HEK293T (cell line): ENCODE measurements at regions not wholly inside any gene's neighbourhood (a gene's known extent, or its start where the extent isn't known, plus 50 kb on each side); places are given as distances from the start of the nearest gene placed in this dataset.
A peak's percentile ranks its signal among the peaks of the same experiment; 100 is the strongest.

Experiments
- CTCF ChIA-PET: fragments of 350-600 bp; formaldehyde crosslinking; extraction: SDS; loops from one replicate; lab custom pipeline; 2021; ENCODE audit warnings: antibody characterized with exemption, inconsistent platforms; lab: Yijun Ruan, JAX
- POLR2A ChIA-PET: fragments of 350-600 bp; formaldehyde crosslinking; extraction: SDS; loops from one replicate; lab custom pipeline; 2020; ENCODE audit warnings: antibody characterized with exemption, inconsistent platforms; lab: Yijun Ruan, JAX
- DNase-seq: peaks from one replicate; pipeline ENCODE4 v3.0.0; 2012; ENCODE audit warnings: mixed read lengths; ENCODE audit errors: extremely low spot score
- ARNT ChIP-seq: fragments of 450-650 bp; IDR thresholded peaks from 2 replicates; pipeline ENCODE4 v1.6.1; 2017; ENCODE audit warnings: mild to moderate bottlenecking
- BHLHE40 ChIP-seq: fragments of 450-650 bp; IDR thresholded peaks from 2 replicates; pipeline ENCODE4 v1.6.1; 2016; ENCODE audit warnings: mild to moderate bottlenecking, moderate library complexity, borderline replicate concordance
- CTBP1 ChIP-seq: fragments of 450-650 bp; IDR thresholded peaks from 2 replicates; pipeline ENCODE4 v1.6.1; 2016; ENCODE audit warnings: borderline replicate concordance
- ELF4 ChIP-seq: fragments of 450-650 bp; IDR thresholded peaks from 2 replicates; pipeline ENCODE4 v1.6.1; 2017; ENCODE audit warnings: antibody characterized with exemption
- FOXA1 ChIP-seq: fragments of 450-650 bp; IDR thresholded peaks from 2 replicates; pipeline ENCODE4 v1.6.1; 2016; ENCODE audit warnings: mild to moderate bottlenecking
- FOXK2 ChIP-seq: fragments of 450-650 bp; IDR thresholded peaks from 2 replicates; pipeline ENCODE4 v1.6.1; 2016; ENCODE audit warnings: mild to moderate bottlenecking
- FOXM1 ChIP-seq: fragments of 450-650 bp; IDR thresholded peaks from 2 replicates; pipeline ENCODE4 v1.6.1; 2017; ENCODE audit warnings: mild to moderate bottlenecking, borderline replicate concordance
- HDGF ChIP-seq: fragments of 450-650 bp; IDR thresholded peaks from 2 replicates; pipeline ENCODE4 v1.6.1; 2017; ENCODE audit warnings: antibody characterized with exemption, borderline replicate concordance
- L3MBTL2 ChIP-seq: fragments of 450-650 bp; conservative IDR thresholded peaks from 2 replicates; pipeline ENCODE4 v1.6.1; 2016; ENCODE audit warnings: mild to moderate bottlenecking
- LEF1 ChIP-seq: fragments of 450-650 bp; IDR thresholded peaks from 2 replicates; pipeline ENCODE4 v1.6.1; 2017; ENCODE audit warnings: mild to moderate bottlenecking, borderline replicate concordance
- NFRKB ChIP-seq: fragments of 450-650 bp; IDR thresholded peaks from 2 replicates; pipeline ENCODE4 v1.6.1; 2016; ENCODE audit warnings: mild to moderate bottlenecking, moderate library complexity
- PKNOX1 ChIP-seq: fragments of 450-650 bp; IDR thresholded peaks from 2 replicates; pipeline ENCODE4 v1.6.1; 2016
- SP1 ChIP-seq: fragments of 450-650 bp; IDR thresholded peaks from 2 replicates; pipeline ENCODE4 v1.6.1; 2017
- SUZ12 ChIP-seq: fragments of 450-650 bp; IDR thresholded peaks from 2 replicates; pipeline ENCODE4 v1.6.1; 2016; ENCODE audit warnings: mild to moderate bottlenecking
- TARDBP ChIP-seq: fragments of 450-650 bp; IDR thresholded peaks from 2 replicates; pipeline ENCODE4 v1.6.1; 2016
- ZNF384 ChIP-seq: fragments of 450-650 bp; IDR thresholded peaks from 2 replicates; pipeline ENCODE4 v1.6.1; 2016

- no peak for TF ChIP-seq FOXK2
- no peak for TF ChIP-seq ZNF384
- no peak for TF ChIP-seq CTBP1
- TF ChIP-seq SP1, result no peak
- no peak for TF ChIP-seq ELF4
- no peak for TF ChIP-seq ARNT
- TF ChIP-seq BHLHE40, result no peak
- TF ChIP-seq FOXM1, result no peak
- no peak for TF ChIP-seq SUZ12
- no peak for TF ChIP-seq L3MBTL2
- TF ChIP-seq PKNOX1, result no peak
- TF ChIP-seq NFRKB, result no peak
- no peak for DNase-seq
- ChIA-PET POLR2A (no interaction called here), CTCF (no interaction called here)
These were observed 1293.3 kb downstream of the EPHA7 start for GRCh38 chr6:92126088-92126487.

GRCh38 chr6:92125681-92126080, 1293.7 kb downstream of the EPHA7 start:
- ChIA-PET CTCF (no interaction called here), POLR2A (no interaction called here)
- TF ChIP-seq NFRKB, result no peak
- TF ChIP-seq FOXA1, result no peak
- no peak for TF ChIP-seq ARNT
- TF ChIP-seq HDGF, result no peak
- TF ChIP-seq ELF4, result no peak
- no peak for TF ChIP-seq CTBP1
- TF ChIP-seq SUZ12, result no peak
- TF ChIP-seq L3MBTL2, result no peak
- TF ChIP-seq LEF1, result no peak
- TF ChIP-seq BHLHE40, result no peak
- TF ChIP-seq FOXM1, result no peak
- no peak for TF ChIP-seq PKNOX1
- TF ChIP-seq TARDBP, result no peak
- no peak for DNase-seq

GRCh38 chr6:92124200-92124651, 1295.1 kb downstream of the EPHA7 start:
- CTCF ChIA-PET, result no interaction called here
- TF ChIP-seq BHLHE40, result no peak
- no peak for TF ChIP-seq FOXK2
- TF ChIP-seq HDGF, result no peak
- no peak for TF ChIP-seq FOXA1
- DNase-seq, result no peak
- POLR2A ChIA-PET, result no interaction called here

GRCh38 chr6:92122746-92123145, 1296.6 kb downstream of the EPHA7 start:
- ChIA-PET POLR2A (no interaction called here), CTCF (no interaction called here)
- DNase-seq, result peak; percentile 9
- no peak for TF ChIP-seq CTBP1
- TF ChIP-seq SUZ12, result no peak
- no peak for TF ChIP-seq FOXK2
- TF ChIP-seq ZNF384, result no peak
- no peak for TF ChIP-seq FOXM1
- TF ChIP-seq ARNT, result no peak
- no peak for TF ChIP-seq BHLHE40
- TF ChIP-seq PKNOX1, result no peak
- no peak for TF ChIP-seq L3MBTL2
- no peak for TF ChIP-seq NFRKB
- no peak for TF ChIP-seq FOXA1
- no peak for TF ChIP-seq TARDBP
- TF ChIP-seq HDGF, result no peak
- no peak for TF ChIP-seq LEF1
- no peak for TF ChIP-seq SP1
- TF ChIP-seq ELF4, result no peak

GRCh38 chr6:92121228-92121627, 1298.1 kb downstream of the EPHA7 start:
- no peak for DNase-seq
- ChIA-PET POLR2A (interaction anchor here (0.6 kb wide), 1 partner anchor 328 kb away, joined by 3 read pairs; no protein-coding TSS in a partner anchor), CTCF (interaction anchor here (0.6 to 0.7 kb wide), 2 partner anchors 14 to 369 kb away, joined by 3 read pairs; no protein-coding TSS in a partner anchor)
- no peak for TF ChIP-seq ELF4
- no peak for TF ChIP-seq ZNF384
- TF ChIP-seq HDGF, result no peak
- no peak for TF ChIP-seq SP1
- TF ChIP-seq FOXM1, result no peak

GRCh38 chr6:92117800-92118199, 1301.6 kb downstream of the EPHA7 start:
- ChIA-PET CTCF (no interaction called here), POLR2A (no interaction called here)
- TF ChIP-seq ARNT (no peak), TARDBP (no peak), SUZ12 (no peak), PKNOX1 (0 out of 2 replicates have a peak, but pooled peaks have one; percentile 10), ZNF384 (no peak), L3MBTL2 (no peak), FOXK2 (no peak), FOXA1 (no peak)
- DNase-seq, result no peak
